PC-3 (cell line): ENCODE measurements at regions not wholly inside any gene's neighbourhood (a gene's known extent, or its start where the extent isn't known, plus 50 kb on each side); places are given as distances from the start of the nearest gene placed in this dataset.
"Not testable (repeated sequence)": the region's sequence is repeated elsewhere in the genome, so short reads cannot be mapped to it uniquely, and the experiment has no call there.

ENCODE experiments used
- ATAC-seq: fragments of 200-7000 bp; cut with Tn5 transposase; 2 replicates; pipeline ENCODE4 v1.9.1; 2020; ENCODE audit warnings: mild to moderate bottlenecking, moderate library complexity
- BruUV-seq: library from RNA; stranded (reverse); fragments of 400-500 nt; replicated peaks from 2 replicates; lab custom pipeline; 2021; lab: Mats Ljungman, UMichigan
- CTCF ChIA-PET: fragments of 300-600 bp; sonication (Branson Sonifier 250); formaldehyde crosslinking; loops from one replicate; lab custom pipeline; 2022; ENCODE audit warnings: antibody characterized with exemption; lab: Charles Lee
- POLR2A ChIA-PET: fragments of 300-600 bp; sonication (Branson Sonifier 250); formaldehyde crosslinking; loops from one replicate; lab custom pipeline; 2022; ENCODE audit warnings: antibody characterized with exemption; ENCODE audit not compliant: unreplicated experiment; lab: Charles Lee
- DNase-seq: peaks from one replicate; pipeline ENCODE4 v3.0.0-alpha.2; 2015
- H2AFZ ChIP-seq: fragments of 300-600 bp; sonication (generic); 2 replicates; pipeline ENCODE4 v1.6.0; 2016; ENCODE audit warnings: antibody characterized with exemption, low read length
- H3F3A ChIP-seq: fragments of 300-600 bp; sonication (generic); one replicate; pipeline ENCODE4 v1.6.0; 2017; ENCODE audit warnings: antibody characterized with exemption, low read length, control low read depth, mild to moderate bottlenecking; ENCODE audit not compliant: unreplicated experiment
- H3K27ac ChIP-seq: fragments of 300-600 bp; sonication (generic); 2 replicates; pipeline ENCODE4 v1.5.1; 2016; ENCODE audit warnings: mild to moderate bottlenecking, low read length
- H3K27me3 ChIP-seq: fragments of 300-600 bp; sonication (generic); 2 replicates; pipeline ENCODE4 v1.6.1; 2016; ENCODE audit warnings: low read length, mixed read lengths
- H3K36me3 ChIP-seq: fragments of 300-600 bp; sonication (generic); 2 replicates; pipeline ENCODE4 v1.6.1; 2016; ENCODE audit warnings: low read depth, mixed run types, low read length, mixed read lengths
- H3K4me1 ChIP-seq: fragments of 300-600 bp; sonication (generic); 2 replicates; pipeline ENCODE4 v1.5.1; 2016; ENCODE audit warnings: low read length; ENCODE audit not compliant: insufficient read depth
- H3K4me2 ChIP-seq: fragments of 300-600 bp; sonication (generic); 2 replicates; pipeline ENCODE4 v1.6.0; 2016; ENCODE audit warnings: low read length
- H3K4me3 ChIP-seq: fragments of 300-600 bp; sonication (generic); 2 replicates; pipeline ENCODE4 v1.5.1; 2016; ENCODE audit warnings: mild to moderate bottlenecking, low read length, mixed read lengths
- H3K79me2 ChIP-seq: fragments of 300-600 bp; sonication (generic); 2 replicates; pipeline ENCODE4 v1.6.1; 2017; ENCODE audit warnings: low read length, mixed read lengths
- H3K9ac ChIP-seq: fragments of 300-600 bp; sonication (generic); 2 replicates; pipeline ENCODE4 v1.6.0; 2016; ENCODE audit warnings: mild to moderate bottlenecking, low read length
- H3K9me2 ChIP-seq: fragments of 300-600 bp; sonication (generic); replicated peaks from 2 replicates; pipeline ENCODE4 v1.6.1; 2016; ENCODE audit warnings: mixed run types, low read length, mixed read lengths
- H3K9me3 ChIP-seq: fragments of 300-600 bp; sonication (generic); 2 replicates; pipeline ENCODE4 v1.6.1; 2016; ENCODE audit warnings: low read length, mixed read lengths
- H4K20me1 ChIP-seq: fragments of 300-600 bp; sonication (generic); 2 replicates; pipeline ENCODE4 v1.6.1; 2016; ENCODE audit warnings: low read length, mixed read lengths
- CTCF ChIP-seq: fragments of 300-600 bp; sonication (generic); conservative IDR thresholded peaks from 2 replicates; pipeline ENCODE4 v1.5.1; 2017; ENCODE audit warnings: antibody characterized with exemption, low read depth, mild to moderate bottlenecking, low read length
- EZH2 ChIP-seq: fragments of 300-600 bp; sonication (generic); IDR thresholded peaks from one replicate; pipeline ENCODE4 v1.6.1; 2017; ENCODE audit warnings: antibody characterized with exemption, mild to moderate bottlenecking, low read length; ENCODE audit not compliant: unreplicated experiment
- EZH2phosphoT487 ChIP-seq: fragments of 300-600 bp; sonication (generic); IDR thresholded peaks from 2 replicates; pipeline ENCODE4 v1.6.1; 2018; ENCODE audit warnings: mild to moderate bottlenecking, antibody characterized with exemption, low read length, borderline replicate concordance
- intact Hi-C: fragments of 100-400 bp; cut with micrococcal nuclease; formaldehyde crosslinking; loops from 2 replicates; pipeline ENCODE4 v1.9.0; 2023

- CTCF ChIA-PET, H2AFZ ChIP-seq, H3K79me2 ChIP-seq, ATAC-seq, POLR2A ChIA-PET, H3K9ac ChIP-seq, H4K20me1 ChIP-seq, intact Hi-C loops, H3K27me3 ChIP-seq, H3K4me2 ChIP-seq, H3F3A ChIP-seq, H3K4me1 ChIP-seq, H3K27ac ChIP-seq, H3K9me2 ChIP-seq, H3K36me3 ChIP-seq, BruUV-seq, H3K4me3 ChIP-seq, DNase-seq, H3K9me3 ChIP-seq: not testable (repeated sequence)
Measured at GRCh38 chr6:40867527-40867926, 171.5 kb downstream of the UNC5CL start.

GRCh38 chr6:40865259-40865658 lies 173.8 kb downstream of the UNC5CL start:
- H3F3A ChIP-seq, H3K36me3 ChIP-seq, H3K4me3 ChIP-seq, H3K9ac ChIP-seq, H3K9me2 ChIP-seq, BruUV-seq, H4K20me1 ChIP-seq, H3K4me1 ChIP-seq, H3K27ac ChIP-seq, DNase-seq, H3K79me2 ChIP-seq, CTCF ChIA-PET, POLR2A ChIA-PET, ATAC-seq, H3K9me3 ChIP-seq, H2AFZ ChIP-seq, intact Hi-C loops, H3K4me2 ChIP-seq: not testable (repeated sequence)
- peaks cover 11% of the 10 kb centered on the region; the same call in 1 of the 2 replicates for H3K27me3 ChIP-seq

GRCh38 chr6:40860443-40860842 lies 178.6 kb downstream of the UNC5CL start:
- H3K27ac ChIP-seq: no peak overlapping the region
- intact Hi-C loops: no loop called here
- BruUV-seq: no TSS peak
- ChIA-PET POLR2A (no interaction called here), CTCF (no interaction called here)
- H3K4me3 ChIP-seq: no peak overlapping the region
- TF ChIP-seq EZH2 (no peak), CTCF (no peak), EZH2phosphoT487 (no peak)
- no peaks in the 10 kb centered on the region for H3K9me2 ChIP-seq
- no peak for DNase-seq
- no peaks in the 10 kb centered on the region for H3K36me3 ChIP-seq
- H2AFZ ChIP-seq: no peak overlapping the region
- no peaks in the 10 kb centered on the region for H3F3A ChIP-seq
- no peak overlapping the region for H3K9ac ChIP-seq
- no peaks in the 10 kb centered on the region for H4K20me1 ChIP-seq
- H3K4me2 ChIP-seq: no peak overlapping the region
- H3K4me1 ChIP-seq: no peaks in the 10 kb centered on the region
- ATAC-seq: no peak
- H3K9me3 ChIP-seq: no peaks in the 10 kb centered on the region
- H3K27me3 ChIP-seq: peaks cover 18% of the 10 kb centered on the region; the same call in 1 of the 2 replicates
- H3K79me2 ChIP-seq: no peaks in the 10 kb centered on the region

- H3K27me3 ChIP-seq: peaks cover 13% of the 10 kb centered on the region; the same call in 1 of the 2 replicates
- no peaks in the 10 kb centered on the region for H3K9me2 ChIP-seq
- no TSS peak for BruUV-seq
- DNase-seq (no peak), ATAC-seq (no peak)
- H3K4me1 ChIP-seq: no peaks in the 10 kb centered on the region
- no peaks in the 10 kb centered on the region for H4K20me1 ChIP-seq
- H3F3A ChIP-seq: no peaks in the 10 kb centered on the region
- H3K27ac ChIP-seq: no peak overlapping the region
- H3K4me2 ChIP-seq: no peak overlapping the region
- no peak overlapping the region for H3K9ac ChIP-seq
- no peaks in the 10 kb centered on the region for H3K36me3 ChIP-seq
- TF ChIP-seq EZH2phosphoT487 (no peak), CTCF (no peak), EZH2 (no peak)
- H3K4me3 ChIP-seq: no peak overlapping the region
- H3K79me2 ChIP-seq: no peaks in the 10 kb centered on the region
- H3K9me3 ChIP-seq: no peaks in the 10 kb centered on the region
- H2AFZ ChIP-seq: no peak overlapping the region
- intact Hi-C loops: no loop called here
- ChIA-PET CTCF (no interaction called here), POLR2A (no interaction called here)
Measured at GRCh38 chr6:40856271-40856670, 182.8 kb downstream of the UNC5CL start.
